Daoy (cell line): ENCODE measurements at regions not wholly inside any gene's neighbourhood (a gene's known extent, or its start where the extent isn't known, plus 50 kb on each side); places are given as distances from the start of the nearest gene placed in this dataset.
A peak's percentile ranks its signal among the peaks of the same experiment; 100 is the strongest.

Experiments used
- DNase-seq: peaks from one replicate; pipeline ENCODE4 v3.0.0-alpha.2; 2015; ENCODE audit warnings: low read depth

DNA sequence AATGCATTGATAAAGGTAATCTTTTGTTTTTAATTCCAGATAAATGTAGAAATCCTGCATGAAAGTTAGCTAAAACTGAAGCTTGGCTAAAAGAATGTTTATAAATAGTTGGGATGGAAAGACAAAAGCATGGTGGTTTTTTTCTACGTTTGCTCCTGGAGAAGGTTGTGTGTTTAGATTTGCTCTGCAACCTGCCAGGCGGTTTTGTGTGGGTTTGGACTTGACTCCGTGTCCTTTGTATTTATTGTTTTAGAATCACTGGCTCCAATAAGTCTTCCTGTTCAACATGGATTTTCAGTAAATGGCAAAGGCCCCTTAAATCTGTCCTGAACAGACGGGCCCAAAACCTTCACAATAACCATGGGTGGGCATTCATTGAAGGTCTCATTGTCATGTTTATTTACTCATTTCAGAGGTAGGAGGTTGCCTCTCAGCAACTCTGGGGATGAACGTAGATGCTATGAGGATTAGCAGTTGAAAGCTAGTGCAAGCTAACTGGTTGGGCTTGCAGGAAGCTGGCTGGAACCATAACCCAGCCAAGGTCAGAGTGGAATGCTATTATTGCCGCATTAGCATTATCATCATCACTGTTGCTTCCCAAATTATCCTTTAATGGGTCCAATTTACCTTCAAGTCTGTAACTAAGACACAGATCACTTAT is 60.6 kb upstream of the ADAMTS9 start:
- DNase-seq, result no peak

DNA sequence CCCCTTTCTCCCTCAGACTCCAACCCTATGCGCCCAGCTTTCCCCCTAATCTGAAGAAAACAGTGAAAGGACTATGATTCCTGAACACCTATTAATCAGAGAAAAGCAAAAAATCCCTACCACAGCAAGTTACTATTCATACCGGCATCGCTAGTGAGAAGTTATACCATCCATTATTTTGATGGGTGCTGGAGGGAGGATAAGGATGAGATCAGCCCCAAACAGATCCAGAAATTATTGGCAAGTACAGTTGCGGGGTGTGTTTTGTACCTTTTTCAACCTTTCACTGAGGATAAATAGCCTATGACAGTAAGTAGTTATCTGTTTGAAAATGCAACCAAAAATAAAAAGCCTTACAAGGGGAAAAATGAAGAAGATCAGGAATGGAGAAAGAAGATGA is 59.9 kb upstream of the ADAMTS9 start:
- no peak for DNase-seq

GRCh38 chr3:64743887-64744243 is 56.1 kb upstream of the ADAMTS9 start:
- no peak for DNase-seq

- no peak for DNase-seq
Observed at GRCh38 chr3:64743156-64743886, 55.5 kb upstream of the ADAMTS9 start.

- DNase-seq, result no peak
Observed at GRCh38 chr3:64741341-64741740, 53.5 kb upstream of the ADAMTS9 start.

GRCh38 chr3:64739971-64740631 is 52.3 kb upstream of the ADAMTS9 start:
- peak; percentile 4 for DNase-seq
